GM12878 (cell line): ENCODE measurements at regions not wholly inside any gene's neighbourhood (a gene's known extent, or its start where the extent isn't known, plus 50 kb on each side); places are given as distances from the start of the nearest gene placed in this dataset.
"Not testable (repeated sequence)": the region's sequence is repeated elsewhere in the genome, so short reads cannot be mapped to it uniquely, and the experiment has no call there.

Source experiments
- ATAC-seq: fragments of 200-7000 bp; cut with Tn5 transposase; 3 replicates; pipeline ENCODE4 v1.9.1; 2020; ENCODE audit warnings: mild to moderate bottlenecking, moderate library complexity
- BruUV-seq: library from RNA; stranded (reverse); fragments of 400-500 nt; replicated peaks from 2 replicates; lab custom pipeline; 2021; lab: Mats Ljungman, UMichigan
- CTCF ChIA-PET: fragments of 300-600 bp; sonication (Branson Sonifier 250); formaldehyde crosslinking; extraction: SDS; loops from one replicate; lab custom pipeline; 2021; ENCODE audit warnings: inconsistent platforms; lab: Yijun Ruan, JAX
- POLR2A ChIA-PET: fragments of 350-600 bp; formaldehyde crosslinking; extraction: SDS; loops from one replicate; lab custom pipeline; 2021; ENCODE audit warnings: inconsistent platforms; lab: Charles Lee
- RAD21 ChIA-PET: fragments of 300-600 bp; sonication (Branson Sonifier 250); formaldehyde crosslinking; loops from one replicate; lab custom pipeline; 2023; ENCODE audit warnings: antibody characterized with exemption; ENCODE audit not compliant: unreplicated experiment; lab: Charles Lee
- SMC1A ChIA-PET: fragments of 300-600 bp; sonication (Branson Sonifier 250); formaldehyde crosslinking; loops from one replicate; lab custom pipeline; 2023; ENCODE audit not compliant: unreplicated experiment, uncharacterized antibody; lab: Charles Lee
- DNase-seq: peaks from one replicate; pipeline ENCODE4 v3.0.0-alpha.2; 2011; ENCODE audit warnings: low read depth, low spot score
- FAIRE-seq: peaks from 3 replicates; lab custom pipeline; 2011; peaks lifted over from hg19 to GRCh38; lab: Jason Lieb, UNC
- H2AFZ ChIP-seq: 2 replicates; pipeline ENCODE4 v1.6.0; 2011; ENCODE audit warnings: low read depth, low read length, control low read depth; ENCODE audit not compliant: control insufficient read depth
- H3K27ac ChIP-seq: 2 replicates; pipeline ENCODE4 v1.5.1; 2011; ENCODE audit warnings: control low read depth; ENCODE audit not compliant: control insufficient read depth, insufficient read depth
- H3K27me3 ChIP-seq, 2 experiments: replicated peaks in 1 of 2; 2 replicates each; pipeline versions ENCODE4 v1.6.0 to v1.6.1; 2011; ENCODE audit warnings: low read length in 1 of 2; ENCODE audit not compliant: control insufficient read depth in 2 of 2, insufficient read depth in 2 of 2
- H3K36me3 ChIP-seq, 2 experiments: 2 replicates each; pipeline ENCODE4 v1.5.1; 2011; ENCODE audit warnings: low read length in 1 of 2; ENCODE audit not compliant: control insufficient read depth in 2 of 2, insufficient read depth in 2 of 2
- H3K4me1 ChIP-seq: 2 replicates; pipeline ENCODE4 v1.6.1; 2011; ENCODE audit warnings: mild to moderate bottlenecking, low read length, moderate library complexity, mixed read lengths; ENCODE audit not compliant: control insufficient read depth, insufficient read depth
- H3K4me2 ChIP-seq: 2 replicates; pipeline ENCODE4 v1.6.0; 2011; ENCODE audit warnings: control low read depth; ENCODE audit not compliant: control insufficient read depth, insufficient read depth
- H3K4me3 ChIP-seq: fragments of 200-600 bp; sonication (generic); 2 replicates; pipeline ENCODE4 v1.5.1; 2016
- H3K79me2 ChIP-seq: 2 replicates; pipeline ENCODE4 v1.6.0; 2011; ENCODE audit warnings: low read length; ENCODE audit not compliant: control insufficient read depth, insufficient read depth
- H3K9ac ChIP-seq: 2 replicates; pipeline ENCODE4 v1.8.0; 2011; ENCODE audit warnings: low read length, control low read depth, mixed read lengths; ENCODE audit not compliant: control insufficient read depth, insufficient read depth
- H3K9me3 ChIP-seq: replicated peaks from 3 replicates; pipeline ENCODE4 v1.5.1; 2011; ENCODE audit warnings: mild to moderate bottlenecking, low read length; ENCODE audit not compliant: control insufficient read depth, insufficient read depth
- H4K20me1 ChIP-seq: 2 replicates; pipeline ENCODE4 v1.6.0; 2011; ENCODE audit not compliant: control insufficient read depth, insufficient read depth
- BCL11A ChIP-seq: IDR thresholded peaks from 2 replicates; pipeline ENCODE4 v1.6.1; 2011; ENCODE audit warnings: low read depth, low read length
- BRCA1 ChIP-seq: IDR thresholded peaks from 2 replicates; pipeline ENCODE4 v1.6.1; 2011; ENCODE audit warnings: low read depth, low read length, improper control_type of control experiment
- CTCF ChIP-seq, 3 experiments: IDR thresholded peaks in 2 of 3; conservative IDR thresholded peaks in 1 of 3; 2 replicates each; pipeline ENCODE4 v1.5.1; 2011; ENCODE audit warnings: low read depth in 3 of 3, low read length in 3 of 3, mild to moderate bottlenecking in 3 of 3, control low read depth in 2 of 3, moderate library complexity in 2 of 3, inconsistent platforms in 1 of 3, mixed read lengths in 1 of 3; ENCODE audit not compliant: control insufficient read depth in 2 of 3, insufficient read depth in 1 of 3; ENCODE audit errors: extremely low read depth in 1 of 3
- E4F1 ChIP-seq: fragments of 450-650 bp; IDR thresholded peaks from 2 replicates; pipeline ENCODE4 v1.6.1; 2018; ENCODE audit warnings: borderline replicate concordance, mild to moderate bottlenecking; ENCODE audit not compliant: partially characterized antibody
- KDM1A ChIP-seq: fragments of 200-600 bp; sonication (generic); IDR thresholded peaks from 2 replicates; pipeline ENCODE4 v1.6.1; 2016; ENCODE audit warnings: borderline replicate concordance
- MEF2B ChIP-seq: fragments of 450-650 bp; IDR thresholded peaks from 2 replicates; pipeline ENCODE4 v1.6.1; 2018; ENCODE audit warnings: mild to moderate bottlenecking, moderate library complexity; ENCODE audit not compliant: partially characterized antibody, poor library complexity, severe bottlenecking
- POLR2AphosphoS5 ChIP-seq: IDR thresholded peaks from 2 replicates; pipeline ENCODE4 v1.6.1; 2011; ENCODE audit warnings: mild to moderate bottlenecking, low read length, inconsistent platforms
- STAT1 ChIP-seq: fragments of 450-650 bp; conservative IDR thresholded peaks from 2 replicates; pipeline ENCODE4 v1.6.1; 2014; ENCODE audit warnings: antibody characterized with exemption, mild to moderate bottlenecking
- ZNF207 ChIP-seq: fragments of 450-650 bp; IDR thresholded peaks from 2 replicates; pipeline ENCODE4 v1.6.1; 2014; ENCODE audit warnings: antibody characterized with exemption, mild to moderate bottlenecking, borderline replicate concordance
- WGBS: methylation state at CpG from one replicate; pipeline ENCODE4 v1.1.6; 2016; ENCODE audit warnings: low lambda C conversion rate; ENCODE audit not compliant: insufficient replicate concordance, insufficient coverage; ENCODE audit errors: missing lambda C conversion rate; 5-methylcytosine and 5-hydroxymethylcytosine counted together
- in situ Hi-C: fragments of 300-500 bp; cut with MboI; formaldehyde crosslinking; loops from 9 replicates; pipeline ENCODE4 v1.14.3; 2018; ENCODE audit warnings: mixed read lengths
- intact Hi-C: fragments of 100-400 bp; cut with micrococcal nuclease; formaldehyde crosslinking; loops from one replicate; pipeline ENCODE4 v1.14.2; 2022; ENCODE audit not compliant: unreplicated experiment

- no peak overlapping the region for H3K4me2 ChIP-seq
- BruUV-seq, result no TSS peak
- no peaks in the 10 kb centered on the region for H3K27me3 ChIP-seq
- ChIA-PET RAD21 (no interaction called here), POLR2A (no interaction called here), CTCF (no interaction called here), SMC1A (interaction anchor here (1.5 kb wide), 1 partner anchor 96 kb away, joined by 3 read pairs; no protein-coding TSS in a partner anchor)
- no peaks in the 10 kb centered on the region for H3K79me2 ChIP-seq
- no peak for FAIRE-seq
- no peaks in the 10 kb centered on the region for H3K36me3 ChIP-seq
- intact Hi-C loops, result no loop called here
- no peak overlapping the region for H3K27ac ChIP-seq
- H3K4me3 ChIP-seq, result no peak overlapping the region
- H4K20me1 ChIP-seq, result no peaks in the 10 kb centered on the region
- DNase-seq, result no peak
- peak; percentile 65 for ATAC-seq
- H2AFZ ChIP-seq, result no peak overlapping the region
- 15% methylated on average over 2 of the region's 2 CpGs for WGBS
- no peak for TF ChIP-seq BCL11A
- TF ChIP-seq ZNF207, result no peak
- no peak for TF ChIP-seq CTCF (IDR thresholded peaks at IDR 0.05 in 2 of 3, conservative IDR thresholded peaks at IDR 0.05 in 1 of 3; ENCODE audit: control insufficient read depth in 2 of 3, extremely low read depth in 1 of 3, insufficient read depth in 1 of 3, low read depth in 3 of 3, low read length in 3 of 3)
- no peak for TF ChIP-seq POLR2AphosphoS5
- no peak for TF ChIP-seq E4F1
- TF ChIP-seq STAT1, result no peak
- no peak for TF ChIP-seq BRCA1
- TF ChIP-seq MEF2B, result no peak
- no peak for TF ChIP-seq KDM1A
- H3K4me1 ChIP-seq, result no peaks in the 10 kb centered on the region
- no peaks in the 10 kb centered on the region for H3K9me3 ChIP-seq
- in situ Hi-C loops, result no loop called here
- no peak overlapping the region for H3K9ac ChIP-seq
Observed at GRCh38 chr5:163312598-163312997, 124.8 kb upstream of the CCNG1 start.

- BruUV-seq, intact Hi-C loops: not testable (repeated sequence)
Observed at GRCh38 chr5:163313049-163313448, 124.3 kb upstream of the CCNG1 start.

More at GRCh38 chr5:163313049-163313448, 124.3 kb upstream of the CCNG1 start:
- H3K4me1 ChIP-seq, H2AFZ ChIP-seq, FAIRE-seq, H3K9me3 ChIP-seq, H4K20me1 ChIP-seq, H3K27me3 ChIP-seq, H3K27ac ChIP-seq, H3K4me2 ChIP-seq, H3K79me2 ChIP-seq, RAD21 ChIA-PET, CTCF ChIA-PET, H3K36me3 ChIP-seq, in situ Hi-C loops, H3K9ac ChIP-seq, H3K4me3 ChIP-seq, POLR2A ChIA-PET, DNase-seq: not testable (repeated sequence)
- 17% methylated on average over 7 of the region's 7 CpGs for WGBS
- peak; percentile 70 for ATAC-seq
- SMC1A ChIA-PET, result interaction anchor here (1.5 kb wide), 1 partner anchor 96 kb away, joined by 3 read pairs; no protein-coding TSS in a partner anchor
